Loucy (cell line): ENCODE measurements at regions not wholly inside any gene's neighbourhood (a gene's known extent, or its start where the extent isn't known, plus 50 kb on each side); places are given as distances from the start of the nearest gene placed in this dataset.

Source experiments
- H2AFZ ChIP-seq: fragments of 200-600 bp; sonication (generic); 2 replicates; pipeline ENCODE4 v1.6.0; 2016; ENCODE audit warnings: antibody characterized with exemption, mild to moderate bottlenecking, low read length, moderate library complexity
- H3F3A ChIP-seq: fragments of 200-600 bp; 2 replicates; pipeline ENCODE4 v1.6.0; 2016; ENCODE audit warnings: antibody characterized with exemption, low read depth, mild to moderate bottlenecking
- H3K27me3 ChIP-seq: fragments of 200-600 bp; sonication (generic); 2 replicates; pipeline ENCODE4 v1.6.1; 2014; ENCODE audit warnings: low read length, mild to moderate bottlenecking; ENCODE audit not compliant: insufficient read depth, poor library complexity, severe bottlenecking
- H3K36me3 ChIP-seq: fragments of 200-600 bp; sonication (generic); 2 replicates; pipeline ENCODE4 v1.6.1; 2016; ENCODE audit warnings: low read length; ENCODE audit not compliant: insufficient read depth
- H3K4me1 ChIP-seq: fragments of 200-600 bp; sonication (generic); 2 replicates; pipeline ENCODE4 v1.5.1; 2014; ENCODE audit warnings: low read length, mild to moderate bottlenecking; ENCODE audit not compliant: insufficient read depth, poor library complexity, severe bottlenecking
- H3K4me2 ChIP-seq: fragments of 200-600 bp; sonication (generic); 2 replicates; pipeline ENCODE4 v1.6.0; 2014; ENCODE audit warnings: antibody characterized with exemption, low read length, low read depth, mild to moderate bottlenecking; ENCODE audit not compliant: poor library complexity, severe bottlenecking
- H3K4me3 ChIP-seq: fragments of 200-600 bp; sonication (generic); 2 replicates; pipeline ENCODE4 v1.5.1; 2014; ENCODE audit warnings: low read length, mild to moderate bottlenecking, mixed read lengths; ENCODE audit not compliant: poor library complexity, severe bottlenecking
- H3K79me2 ChIP-seq: fragments of 200-600 bp; sonication (generic); 2 replicates; pipeline ENCODE4 v1.6.1; 2014; ENCODE audit warnings: low read length; ENCODE audit not compliant: insufficient read depth
- H3K9ac ChIP-seq: fragments of 200-600 bp; sonication (generic); 2 replicates; pipeline ENCODE4 v1.6.0; 2014; ENCODE audit warnings: mild to moderate bottlenecking, low read depth, low read length, moderate library complexity; ENCODE audit not compliant: poor library complexity, severe bottlenecking
- H3K9me2 ChIP-seq: fragments of 200-600 bp; sonication (generic); replicated peaks from 2 replicates; pipeline ENCODE4 v1.6.1; 2016; ENCODE audit warnings: low read depth, low read length, mixed read lengths
- H3K9me3 ChIP-seq: fragments of 200-600 bp; sonication (generic); 2 replicates; pipeline ENCODE4 v1.6.1; 2014; ENCODE audit warnings: mild to moderate bottlenecking, antibody characterized with exemption, low read length, low read depth; ENCODE audit not compliant: insufficient read depth
- H4K20me1 ChIP-seq: fragments of 200-600 bp; sonication (generic); 2 replicates; pipeline ENCODE4 v1.6.0; 2014; ENCODE audit warnings: antibody characterized with exemption, low read length, mild to moderate bottlenecking; ENCODE audit not compliant: insufficient read depth, poor library complexity, severe bottlenecking
- CTCF ChIP-seq: fragments of 200-600 bp; sonication (generic); conservative IDR thresholded peaks from 2 replicates; pipeline ENCODE4 v1.5.1; 2014; ENCODE audit warnings: mild to moderate bottlenecking, antibody characterized with exemption, low read length
- EZH2phosphoT487 ChIP-seq: fragments of 200-600 bp; IDR thresholded peaks from 2 replicates; pipeline ENCODE4 v1.6.1; 2018; ENCODE audit warnings: antibody characterized with exemption, mild to moderate bottlenecking, moderate library complexity, borderline replicate concordance

GRCh38 chr6:147944122-147944521, 398.5 kb upstream of the SASH1 start:
- Histone ChIP-seq H3F3A (no peaks in the 10 kb centered on the region), H3K9ac (no peak overlapping the region)

GRCh38 chr6:147947521-147947920, 395.1 kb upstream of the SASH1 start:
- Histone ChIP-seq H3K79me2 (no peaks in the 10 kb centered on the region), H3F3A (no peaks in the 10 kb centered on the region), H3K9me2 (no peaks in the 10 kb centered on the region), H3K27me3 (no peaks in the 10 kb centered on the region), H3K4me1 (peaks cover 8% of the 10 kb centered on the region), H2AFZ (0 out of 2 replicates have a peak overlapping the region, but pooled peaks have one; percentile 10), H3K4me3 (no peak overlapping the region), H3K9me3 (no peaks in the 10 kb centered on the region), H4K20me1 (no peaks in the 10 kb centered on the region), H3K9ac (no peak overlapping the region), H3K4me2 (no peak overlapping the region), H3K36me3 (no peaks in the 10 kb centered on the region)
- no peak for TF ChIP-seq EZH2phosphoT487
- TF ChIP-seq CTCF: no peak

More at GRCh38 chr6:147944122-147944521, 398.5 kb upstream of the SASH1 start:
- H3K4me2 ChIP-seq: no peak overlapping the region
- H3K9me3 ChIP-seq: no peaks in the 10 kb centered on the region
- H2AFZ ChIP-seq: no peak overlapping the region
- no peak overlapping the region for H3K4me3 ChIP-seq
- TF ChIP-seq CTCF (no peak), EZH2phosphoT487 (no peak)
- H3K36me3 ChIP-seq: no peaks in the 10 kb centered on the region
- no peaks in the 10 kb centered on the region for H3K79me2 ChIP-seq
- H3K9me2 ChIP-seq: no peaks in the 10 kb centered on the region
- peaks cover 3% of the 10 kb centered on the region for H3K4me1 ChIP-seq
- H4K20me1 ChIP-seq: no peaks in the 10 kb centered on the region
- no peaks in the 10 kb centered on the region for H3K27me3 ChIP-seq

- Histone ChIP-seq H3K9ac (no peak overlapping the region), H3F3A (no peaks in the 10 kb centered on the region), H3K4me3 (no peak overlapping the region), H3K79me2 (no peaks in the 10 kb centered on the region), H3K4me1 (peaks cover 8% of the 10 kb centered on the region), H3K9me3 (no peaks in the 10 kb centered on the region), H4K20me1 (no peaks in the 10 kb centered on the region), H3K27me3 (no peaks in the 10 kb centered on the region), H3K36me3 (no peaks in the 10 kb centered on the region), H2AFZ (peak overlapping the region; percentile 54; the same call in 1 of the 2 replicates), H3K4me2 (no peak overlapping the region), H3K9me2 (no peaks in the 10 kb centered on the region)
- TF ChIP-seq CTCF: no peak
- TF ChIP-seq EZH2phosphoT487: no peak
Observed at GRCh38 chr6:147949981-147950622, 392.5 kb upstream of the SASH1 start.
